ENCODE measurements at regions not wholly inside any gene's neighbourhood (a gene's known extent, or its start where the extent isn't known, plus 50 kb on each side); places are given as distances from the start of the nearest gene placed in this dataset.

DNA sequence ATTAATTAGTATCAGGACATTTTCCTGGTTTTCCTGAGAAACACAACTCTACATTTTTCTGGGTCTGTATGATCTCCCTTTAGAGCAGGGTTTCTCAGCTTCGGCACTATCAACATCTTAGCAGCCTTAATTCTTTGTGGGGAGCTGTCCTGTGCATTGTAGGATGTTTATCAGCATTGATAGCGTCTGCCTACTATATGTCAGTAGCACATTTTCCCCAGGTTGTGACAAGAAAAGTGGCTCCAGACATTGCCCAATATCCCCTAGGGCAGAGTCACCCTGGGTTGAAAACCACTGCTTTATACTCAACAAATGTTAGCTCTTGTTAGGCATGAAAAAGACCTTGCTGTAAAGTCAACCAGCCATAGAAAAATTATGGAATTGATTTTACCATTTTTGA is 195.1 kb upstream of the FMN2 start:
- no peaks in the 10 kb centered on the region for H3K27me3 ChIP-seq (ENCODE audit: insufficient read depth)
- no peak overlapping the region for H2AFZ ChIP-seq
- no peaks in the 10 kb centered on the region for H3K79me2 ChIP-seq (replicated peaks; ENCODE audit: insufficient read depth)
- H3F3A ChIP-seq (replicated peaks; ENCODE audit: low read depth): no peaks in the 10 kb centered on the region
- TF ChIP-seq POLR2AphosphoS5 (IDR thresholded peaks at IDR 0.05; ENCODE audit: low read depth) (no peak), EZH2phosphoT487 (IDR thresholded peaks at IDR 0.05; ENCODE audit: unreplicated experiment) (no peak), JUNB (IDR thresholded peaks at IDR 0.05; ENCODE audit: unreplicated experiment) (no peak), CREB1 (CRISPR knock-in tag; IDR thresholded peaks at IDR 0.05; ENCODE audit: low read depth) (no peak), CTCF (conservative IDR thresholded peaks at IDR 0.05; ENCODE audit: low read depth in 2 of 2) (no peak), EZH2 (IDR thresholded peaks at IDR 0.05; ENCODE audit: low read depth, unreplicated experiment) (no peak), ZNF331 (CRISPR knock-in tag; IDR thresholded peaks at IDR 0.05; ENCODE audit: low read depth) (no peak), ZNF114 (CRISPR knock-in tag; IDR thresholded peaks at IDR 0.05) (no peak), NANOG (IDR thresholded peaks at IDR 0.05; ENCODE audit: borderline replicate concordance) (no peak), STAT1 (IDR thresholded peaks at IDR 0.05; ENCODE audit: unreplicated experiment) (no peak), ZNF462 (CRISPR knock-in tag; IDR thresholded peaks at IDR 0.05) (no peak), REST (IDR thresholded peaks at IDR 0.05; ENCODE audit: unreplicated experiment) (no peak)
- TF ChIP-seq, protein P1, sequence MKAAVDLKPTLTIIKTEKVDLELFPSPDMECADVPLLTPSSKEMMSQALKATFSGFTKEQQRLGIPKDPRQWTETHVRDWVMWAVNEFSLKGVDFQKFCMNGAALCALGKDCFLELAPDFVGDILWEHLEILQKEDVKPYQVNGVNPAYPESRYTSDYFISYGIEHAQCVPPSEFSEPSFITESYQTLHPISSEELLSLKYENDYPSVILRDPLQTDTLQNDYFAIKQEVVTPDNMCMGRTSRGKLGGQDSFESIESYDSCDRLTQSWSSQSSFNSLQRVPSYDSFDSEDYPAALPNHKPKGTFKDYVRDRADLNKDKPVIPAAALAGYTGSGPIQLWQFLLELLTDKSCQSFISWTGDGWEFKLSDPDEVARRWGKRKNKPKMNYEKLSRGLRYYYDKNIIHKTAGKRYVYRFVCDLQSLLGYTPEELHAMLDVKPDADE (IDR thresholded peaks at IDR 0.05): no peak
- H4K20me1 ChIP-seq (replicated peaks; ENCODE audit: insufficient read depth): no peaks in the 10 kb centered on the region
- H3K36me3 ChIP-seq (ENCODE audit: insufficient read depth): no peaks in the 10 kb centered on the region
- H3K4me3 Mint-ChIP-seq: no peak overlapping the region
- H3K9me3 Mint-ChIP-seq: peaks cover 5% of the 10 kb centered on the region
- peaks cover 11% of the 10 kb centered on the region for H3K4me1 ChIP-seq (ENCODE audit: insufficient read depth)
- H3K27ac ChIP-seq (ENCODE audit: low read depth): no peak overlapping the region
- no peak overlapping the region for H3K4me2 ChIP-seq
- no peak overlapping the region for H3K27ac Mint-ChIP-seq
- H3K4me1 Mint-ChIP-seq: peaks cover 6% of the 10 kb centered on the region; the same call in 2 of the 3 replicates
- no peak for ATAC-seq
- H3K36me3 Mint-ChIP-seq (ENCODE audit: low read depth): peaks cover 6% of the 10 kb centered on the region; the same call in 2 of the 3 replicates
- H3K9me2 ChIP-seq (ENCODE audit: insufficient read depth): no peaks in the 10 kb centered on the region
- no peak for DNase-seq (ENCODE audit: low spot score)
- H3K4me3 ChIP-seq: no peak overlapping the region
- H3K27me3 Mint-ChIP-seq (ENCODE audit: insufficient read depth, low read depth, poor library complexity): no peaks in the 10 kb centered on the region

All from GM23338 (cell line).